Panc1 (cell line): ENCODE measurements at regions not wholly inside any gene's neighbourhood (a gene's known extent, or its start where the extent isn't known, plus 50 kb on each side); places are given as distances from the start of the nearest gene placed in this dataset.

ENCODE experiments used
- ATAC-seq: fragments of 200-7000 bp; cut with Tn5 transposase; 2 replicates; pipeline ENCODE4 v1.9.1; 2020; ENCODE audit warnings: mild to moderate bottlenecking, moderate library complexity
- BruUV-seq: library from RNA; stranded (reverse); fragments of 400-500 nt; replicated peaks from 2 replicates; lab custom pipeline; 2021; lab: Mats Ljungman, UMichigan
- CTCF ChIA-PET: fragments of 300-600 bp; sonication (Branson Sonifier 250); formaldehyde crosslinking; loops from one replicate; lab custom pipeline; 2022; ENCODE audit warnings: antibody characterized with exemption; lab: Charles Lee
- POLR2A ChIA-PET: fragments of 300-600 bp; sonication (Branson Sonifier 250); formaldehyde crosslinking; loops from one replicate; lab custom pipeline; 2022; ENCODE audit warnings: antibody characterized with exemption; lab: Charles Lee
- DNase-seq: peaks from one replicate; pipeline ENCODE4 v3.0.0-alpha.2; 2010; ENCODE audit warnings: low read depth, low spot score
- H3K27ac ChIP-seq: 2 replicates; pipeline ENCODE4 v1.5.1; 2011; ENCODE audit warnings: mild to moderate bottlenecking, low read length, inconsistent platforms
- H3K27me3 ChIP-seq: fragments of 200-500 bp; sonication (Bioruptor generic); 2 replicates; pipeline ENCODE4 v1.6.0; 2014; ENCODE audit warnings: low read length, inconsistent platforms; ENCODE audit not compliant: control insufficient read depth, insufficient read depth
- H3K36me3 ChIP-seq: fragments of 200-500 bp; sonication (Bioruptor generic); 2 replicates; pipeline ENCODE4 v1.5.1; 2014; ENCODE audit warnings: inconsistent platforms, mild to moderate bottlenecking, low read length, moderate library complexity; ENCODE audit not compliant: control insufficient read depth, insufficient read depth
- H3K4me1 ChIP-seq: 2 replicates; pipeline ENCODE4 v1.5.1; 2011; ENCODE audit warnings: inconsistent platforms, mild to moderate bottlenecking, low read length, moderate library complexity; ENCODE audit not compliant: control insufficient read depth, insufficient read depth
- H3K4me3 ChIP-seq, 2 experiments: 2 replicates each; pipeline ENCODE4 v1.5.1; 2011 to 2012; ENCODE audit warnings: low read depth in 2 of 2, low read length in 2 of 2, mild to moderate bottlenecking in 2 of 2, inconsistent platforms in 1 of 2, moderate library complexity in 1 of 2
- H3K9me3 ChIP-seq: fragments of 200-500 bp; sonication (Bioruptor generic); 2 replicates; pipeline ENCODE4 v1.5.1; 2014; ENCODE audit warnings: low read depth, mild to moderate bottlenecking, inconsistent platforms, low read length, moderate library complexity; ENCODE audit not compliant: control insufficient read depth, insufficient read depth
- CTCF ChIP-seq: fragments of 450-650 bp; IDR thresholded peaks from 2 replicates; pipeline ENCODE4 v1.5.1; 2017; ENCODE audit warnings: mild to moderate bottlenecking
- POLR2AphosphoS5 ChIP-seq: IDR thresholded peaks from 2 replicates; pipeline ENCODE4 v1.6.1; 2012; ENCODE audit warnings: mild to moderate bottlenecking, low read depth, low read length, moderate library complexity
- REST ChIP-seq, 2 experiments: IDR thresholded peaks; 2 replicates each; pipeline ENCODE4 v1.6.1; 2011 to 2012; ENCODE audit warnings: low read depth in 2 of 2, control low read depth in 1 of 2, low read length in 1 of 2, mild to moderate bottlenecking in 1 of 2, moderate library complexity in 1 of 2; ENCODE audit not compliant: insufficient read depth in 1 of 2
- SIN3A ChIP-seq: IDR thresholded peaks from 2 replicates; pipeline ENCODE4 v1.6.1; 2012; ENCODE audit warnings: low read depth, mild to moderate bottlenecking, low read length, moderate library complexity, borderline replicate concordance; ENCODE audit not compliant: insufficient read depth
- TCF7L2 ChIP-seq: IDR thresholded peaks from 2 replicates; pipeline ENCODE4 v1.6.1; 2011; ENCODE audit warnings: mild to moderate bottlenecking, low read depth, low read length, inconsistent platforms
- in situ Hi-C: cut with HindIII; loops from 2 replicates; pipeline ENCODE4 v1.10.0; 2016; ENCODE audit warnings: low sequenced_read_pairs, low pct_unique_long_range_greater_than_20kb
- intact Hi-C: fragments of 100-400 bp; cut with micrococcal nuclease; formaldehyde crosslinking; loops from one replicate; pipeline ENCODE4 v1.10.0; 2022; ENCODE audit not compliant: unreplicated experiment

GRCh38 chr14:52131640-52132320, 62.9 kb upstream of the NID2 start:
- peak; percentile 55 for DNase-seq
- no peaks in the 10 kb centered on the region for H3K36me3 ChIP-seq
- peaks cover 2% of the 10 kb centered on the region; the same call in 1 of the 2 replicates for H3K27me3 ChIP-seq
- CTCF ChIA-PET: interaction anchor here (0.6 kb wide), 1 partner anchor 566 kb away, joined by 5 read pairs; no protein-coding TSS in a partner anchor
- no peaks in the 10 kb centered on the region for H3K9me3 ChIP-seq
- POLR2A ChIA-PET: no interaction called here
- H3K4me3 ChIP-seq: no peak overlapping the region
- TF ChIP-seq CTCF (peak; percentile 43), SIN3A (no peak)
- no TSS peak for BruUV-seq
- no peaks in the 10 kb centered on the region for H3K4me1 ChIP-seq
- intact Hi-C loops: no loop called here
- in situ Hi-C loops: no loop called here
- 0 out of 2 replicates have a peak, but pooled peaks have one; percentile 56 for ATAC-seq
- H3K27ac ChIP-seq: no peak overlapping the region

- intact Hi-C loops: no loop called here
- CTCF ChIA-PET: no interaction called here
Observed at GRCh38 chr14:52129721-52130120, 60.9 kb upstream of the NID2 start.

More at GRCh38 chr14:52129721-52130120, 60.9 kb upstream of the NID2 start:
- POLR2A ChIA-PET: no interaction called here
- Histone ChIP-seq H3K36me3 (no peaks in the 10 kb centered on the region), H3K9me3 (no peaks in the 10 kb centered on the region), H3K27ac (no peak overlapping the region), H3K4me1 (no peaks in the 10 kb centered on the region), H3K4me3 (no peak overlapping the region), H3K27me3 (peaks cover 2% of the 10 kb centered on the region; the same call in 1 of the 2 replicates)
- BruUV-seq: no TSS peak
- no peak for DNase-seq
- ATAC-seq: no peak
- no peak for TF ChIP-seq SIN3A
- no peak for TF ChIP-seq REST (IDR thresholded peaks at IDR 0.05; ENCODE audit: insufficient read depth in 1 of 2, low read depth in 2 of 2, low read length in 1 of 2)
- TF ChIP-seq CTCF: no peak
- no peak for TF ChIP-seq TCF7L2
- TF ChIP-seq POLR2AphosphoS5: no peak
- in situ Hi-C loops: no loop called here
